CD4-positive, alpha-beta T cell treated with Interleukin-10 for 1 hour (primary cell): ENCODE measurements at regions not wholly inside any gene's neighbourhood (a gene's known extent, or its start where the extent isn't known, plus 50 kb on each side); places are given as distances from the start of the nearest gene placed in this dataset.
"Not testable (repeated sequence)": the region's sequence is repeated elsewhere in the genome, so short reads cannot be mapped to it uniquely, and the experiment has no call there.

Experiments used
- DNase-seq: peaks from one replicate; pipeline ENCODE4 v3.0.0-alpha.2; 2020

DNA sequence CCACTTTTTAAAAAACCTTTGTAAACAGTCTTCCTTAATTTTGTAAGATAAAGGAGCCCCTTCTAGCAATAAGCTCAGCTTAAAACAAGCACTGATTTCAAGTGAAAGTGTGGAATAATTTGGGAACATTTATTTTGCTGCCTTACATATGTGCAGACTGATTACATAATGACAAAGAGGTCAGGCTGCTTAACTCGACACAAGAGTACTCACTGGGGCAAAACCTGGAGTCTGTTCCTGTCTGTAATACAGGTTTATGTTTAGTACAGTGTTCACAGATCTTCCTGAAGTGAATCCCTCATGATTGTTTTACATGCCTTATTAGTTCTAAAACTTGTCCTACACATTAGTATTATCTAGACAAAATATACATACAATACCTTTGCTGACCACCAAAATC lies 609.8 kb downstream of the LMO7 start:
- DNase-seq = no peak

DNA sequence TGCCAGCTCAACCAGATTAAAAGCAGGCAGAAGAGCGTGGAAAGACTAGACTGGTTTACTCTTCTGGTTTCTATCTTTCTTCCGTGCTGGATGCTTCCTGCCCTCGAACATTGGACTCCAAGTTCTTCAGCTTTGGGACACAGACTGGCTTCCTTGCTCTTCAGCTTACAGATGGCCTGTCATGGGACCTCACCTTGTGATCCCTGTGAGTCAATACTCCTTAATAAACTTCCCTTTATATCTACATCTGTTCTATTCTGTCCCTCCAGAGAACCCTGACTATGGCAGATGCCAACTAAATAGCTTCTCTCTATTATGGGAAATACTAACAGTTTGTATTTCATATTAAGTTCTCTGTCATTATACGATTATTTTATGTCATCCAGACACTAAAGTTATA lies 609.1 kb downstream of the LMO7 start:
- no peak for DNase-seq

DNA sequence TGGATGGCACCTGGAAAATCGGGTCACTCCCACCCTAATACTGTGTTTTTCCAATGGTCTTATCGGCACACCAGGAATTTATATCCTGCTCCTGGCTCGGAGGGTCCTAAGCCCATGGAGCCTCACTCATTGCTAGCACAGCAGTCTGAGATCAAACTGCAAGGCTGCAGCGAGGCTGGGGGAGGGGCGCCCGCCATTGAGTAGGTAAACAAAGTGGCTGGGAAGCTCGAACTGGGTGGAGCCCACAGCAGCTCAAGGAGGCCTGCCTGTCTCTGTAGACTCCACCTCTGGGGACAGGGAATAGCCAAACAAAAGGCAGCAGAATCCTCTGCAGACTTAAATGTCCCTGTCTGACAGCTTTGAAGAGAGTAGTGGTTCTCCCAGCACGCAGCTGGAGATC lies 607.0 kb downstream of the LMO7 start:
- not testable (repeated sequence) for DNase-seq

DNA sequence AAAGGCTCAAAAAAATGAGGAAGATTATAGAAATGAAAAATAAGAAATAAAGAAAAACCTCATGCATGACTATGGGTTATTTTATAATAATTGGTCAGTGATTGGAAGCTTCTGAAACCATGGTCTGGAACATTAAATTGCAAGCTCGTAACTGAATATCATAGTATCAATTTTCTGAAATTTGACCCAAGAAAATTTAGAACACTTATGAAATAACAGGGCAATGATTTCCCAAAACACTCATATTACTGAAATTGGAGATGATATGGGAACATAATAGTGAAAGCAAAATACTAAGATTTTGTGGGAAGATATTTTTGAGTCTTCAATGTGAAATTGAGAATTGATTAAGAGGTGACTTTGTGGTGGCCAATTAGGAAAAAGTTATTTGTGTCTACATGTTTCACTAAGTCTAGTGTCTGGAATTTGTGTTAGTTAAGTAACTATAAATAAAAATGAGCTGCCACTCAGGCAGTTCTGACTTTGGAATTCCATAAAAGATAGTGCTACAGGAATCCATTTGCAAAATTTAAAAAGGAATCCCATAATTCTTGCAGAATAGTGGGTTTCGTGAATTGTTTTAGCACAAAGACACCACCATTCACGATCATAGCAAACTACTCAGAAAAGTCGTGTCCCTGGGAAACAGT lies 603.0 kb downstream of the LMO7 start:
- no peak for DNase-seq

DNA sequence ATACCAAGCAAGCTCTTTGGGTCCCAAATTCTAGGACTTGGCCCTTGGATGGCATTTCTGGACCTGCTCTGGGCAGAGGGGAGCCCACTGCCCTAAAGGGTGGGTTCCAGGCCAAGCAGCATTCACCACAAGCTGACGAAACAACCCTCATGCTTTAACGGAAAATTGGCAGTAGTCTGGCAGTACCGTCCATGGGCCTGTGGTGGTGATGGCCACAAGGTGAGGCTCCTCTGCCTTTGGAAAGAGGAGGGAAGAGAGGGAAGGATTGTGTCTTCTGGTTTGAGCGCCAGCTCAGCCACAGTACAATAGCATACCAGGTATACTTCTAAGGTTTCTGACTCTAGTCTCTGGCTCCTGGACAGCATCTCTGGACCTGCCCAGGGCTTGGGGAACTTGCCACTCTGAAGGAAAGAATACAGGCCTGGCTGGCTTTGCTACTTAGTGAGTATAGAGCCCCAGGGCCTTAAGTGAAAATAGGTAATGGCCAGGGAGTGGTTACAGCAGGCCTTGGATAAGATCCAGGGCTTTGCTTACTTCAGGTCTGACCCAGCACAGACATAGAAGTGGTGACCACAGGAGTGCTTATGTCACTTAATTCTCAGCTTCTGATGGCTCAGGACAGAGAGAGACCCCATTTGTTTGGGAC lies 595.5 kb downstream of the LMO7 start:
- no peak for DNase-seq

DNA sequence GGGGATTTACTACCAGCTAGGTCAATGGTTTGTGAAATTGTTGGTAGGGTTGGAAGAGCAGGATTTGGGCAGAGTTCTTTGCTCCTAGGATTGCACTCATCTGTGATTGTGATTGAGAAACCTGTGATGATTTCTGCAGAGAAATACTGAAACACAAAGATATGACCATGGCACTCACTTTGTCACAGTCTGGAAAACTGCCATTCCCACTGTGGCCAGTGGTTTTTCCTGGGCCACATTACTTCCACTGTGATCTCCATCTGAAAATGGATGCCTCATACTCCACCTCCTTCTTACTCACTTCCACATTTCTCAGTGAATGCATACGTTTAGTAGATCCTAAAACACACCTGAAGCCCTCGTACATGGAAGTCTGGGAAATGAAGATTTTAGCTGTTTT lies 593.2 kb downstream of the LMO7 start:
- DNase-seq = no peak

DNA sequence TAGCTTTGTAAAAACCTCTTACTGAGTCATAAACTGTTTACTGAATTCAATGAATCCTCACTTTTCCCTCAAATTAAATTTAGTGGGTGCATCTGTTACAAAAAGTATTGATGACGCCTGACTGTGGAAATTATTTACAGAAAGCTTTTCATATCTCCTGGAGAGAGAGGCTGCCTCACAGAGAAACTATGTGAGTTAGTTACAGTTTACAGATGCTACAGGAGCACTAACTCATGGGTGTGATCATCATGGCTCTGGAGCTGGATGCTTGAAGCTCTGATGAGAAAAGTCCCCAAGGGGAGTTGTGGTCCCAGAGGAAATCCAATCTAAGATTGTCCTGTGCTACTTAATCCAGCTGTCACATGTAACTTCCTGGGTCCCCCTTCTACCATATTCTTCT lies 590.8 kb downstream of the LMO7 start:
- DNase-seq = no peak

DNA sequence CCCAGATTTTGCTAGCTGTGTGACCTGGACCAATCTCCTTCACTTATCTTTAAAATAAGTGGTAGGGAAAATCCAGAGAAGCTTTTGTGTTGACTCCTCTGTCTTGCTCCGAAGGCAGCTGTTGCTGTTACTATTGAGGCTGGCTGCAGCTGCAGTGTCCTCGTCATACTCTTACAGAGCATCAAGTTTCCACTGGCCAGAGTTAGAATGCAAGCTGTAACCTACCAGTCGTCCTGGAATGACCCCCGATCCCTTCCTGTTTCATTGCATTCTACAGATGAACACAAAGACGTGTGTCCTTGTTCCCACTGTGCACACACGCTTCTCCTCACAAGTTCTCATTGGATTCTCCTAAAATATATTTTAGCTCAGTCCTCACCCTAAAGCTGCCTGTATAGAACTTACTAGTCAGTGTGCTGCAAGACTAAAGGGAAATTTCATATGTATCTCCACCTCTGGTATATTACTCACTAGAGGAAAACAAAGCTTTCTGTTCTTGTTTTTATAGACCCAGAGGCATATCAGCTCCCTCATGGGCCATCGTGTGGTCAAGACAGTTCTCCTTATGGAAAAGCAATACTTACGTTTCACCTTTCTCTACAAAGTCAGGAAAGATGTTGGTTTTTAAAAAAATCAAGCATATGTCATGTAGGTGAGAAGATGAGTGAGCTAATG lies 589.8 kb downstream of the LMO7 start:
- no peak for DNase-seq

DNA sequence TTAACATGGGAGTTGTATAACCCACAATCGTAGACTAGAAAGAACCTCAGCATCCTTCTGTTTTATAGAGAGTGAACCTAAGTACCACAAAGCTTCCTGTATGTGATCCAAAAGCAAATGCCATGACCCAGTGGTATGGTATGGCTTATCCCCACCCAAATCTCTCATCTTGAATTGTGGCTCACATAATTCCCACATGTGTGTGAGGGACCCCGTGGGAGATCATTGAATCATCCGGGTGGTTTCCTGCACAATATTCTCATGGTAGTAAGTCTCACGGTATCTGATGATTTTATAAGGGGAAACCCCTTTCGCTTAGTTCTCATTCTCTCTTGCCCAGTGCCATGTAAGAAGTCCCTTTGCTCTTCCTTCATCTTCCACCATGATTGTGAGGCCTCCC lies 587.9 kb downstream of the LMO7 start:
- DNase-seq = no peak

DNA sequence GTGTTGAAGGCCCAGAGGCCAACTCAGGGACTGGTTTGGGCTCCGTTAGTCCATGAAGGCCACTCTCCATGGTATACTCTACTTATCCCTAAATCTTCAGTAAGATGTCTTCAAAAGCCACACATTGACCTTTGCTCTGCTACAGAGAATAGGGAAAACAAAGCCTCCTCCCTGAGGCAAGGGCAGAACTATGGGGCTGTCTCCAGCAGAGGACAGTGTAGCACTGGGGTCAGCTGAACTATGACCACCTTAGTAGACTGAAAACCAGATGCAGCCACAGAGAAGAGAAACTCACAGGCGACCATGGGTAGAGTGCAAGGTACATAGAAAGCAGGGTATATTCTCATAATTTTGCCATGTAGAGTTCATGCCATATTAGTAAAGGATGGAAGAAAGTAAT lies 587.4 kb downstream of the LMO7 start:
- no peak for DNase-seq

DNA sequence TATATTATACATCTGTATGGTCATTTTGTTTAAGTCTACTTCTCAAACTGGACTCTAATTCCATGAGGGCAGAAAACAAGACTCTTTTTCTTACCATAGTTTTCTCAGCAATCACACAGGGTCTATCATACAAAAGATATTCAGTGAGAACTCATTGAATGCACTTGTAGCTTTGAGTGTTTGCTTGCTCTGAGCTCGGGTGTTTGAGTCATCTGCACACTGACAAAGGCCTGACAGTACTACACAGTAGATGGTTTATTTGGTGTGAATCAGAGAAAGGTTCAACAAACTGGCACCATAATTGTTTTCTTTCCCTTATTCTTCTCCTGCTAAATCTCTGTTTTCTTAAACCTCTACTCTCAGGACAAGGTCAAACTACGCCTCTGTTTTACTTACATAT lies 586.4 kb downstream of the LMO7 start:
- DNase-seq = no peak

DNA sequence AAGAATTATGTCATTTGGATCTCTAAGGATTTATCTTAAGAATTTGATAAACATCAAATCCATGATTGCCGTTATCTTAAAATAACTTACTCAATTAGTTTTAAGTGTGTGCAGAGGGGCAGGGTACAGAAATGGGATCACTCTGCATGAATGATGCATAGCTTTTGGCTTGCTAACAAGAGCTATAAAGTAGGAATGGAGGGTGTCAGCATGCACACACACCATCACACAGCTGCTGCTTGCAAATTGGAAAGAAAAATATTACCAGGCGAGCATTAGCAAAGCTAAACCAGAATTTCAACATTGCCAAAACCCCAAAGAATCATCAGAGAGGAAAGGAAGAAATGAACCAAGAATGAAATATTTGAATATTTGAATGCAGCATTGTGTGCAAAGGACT lies 580.6 kb downstream of the LMO7 start:
- no peak for DNase-seq

DNA sequence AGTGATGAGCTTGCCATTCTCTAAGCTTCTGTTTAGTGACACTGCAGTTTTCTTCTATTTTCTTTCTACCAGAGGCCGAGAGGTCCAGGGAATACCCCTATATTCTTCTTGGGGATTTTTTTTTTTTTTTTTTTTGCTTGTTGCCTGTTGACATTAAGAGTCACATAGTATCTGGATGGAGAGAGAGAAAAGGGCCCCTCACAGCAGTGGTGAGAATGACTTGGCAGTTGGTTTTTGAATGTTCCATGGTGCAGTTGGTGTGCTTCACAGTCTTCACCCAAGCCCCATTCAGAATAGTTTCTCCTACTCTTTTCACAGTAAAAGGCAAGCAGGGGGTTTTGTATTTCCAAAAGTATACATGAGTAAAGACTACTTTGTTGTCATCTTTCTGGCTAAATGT lies 577.9 kb downstream of the LMO7 start:
- no peak for DNase-seq

DNA sequence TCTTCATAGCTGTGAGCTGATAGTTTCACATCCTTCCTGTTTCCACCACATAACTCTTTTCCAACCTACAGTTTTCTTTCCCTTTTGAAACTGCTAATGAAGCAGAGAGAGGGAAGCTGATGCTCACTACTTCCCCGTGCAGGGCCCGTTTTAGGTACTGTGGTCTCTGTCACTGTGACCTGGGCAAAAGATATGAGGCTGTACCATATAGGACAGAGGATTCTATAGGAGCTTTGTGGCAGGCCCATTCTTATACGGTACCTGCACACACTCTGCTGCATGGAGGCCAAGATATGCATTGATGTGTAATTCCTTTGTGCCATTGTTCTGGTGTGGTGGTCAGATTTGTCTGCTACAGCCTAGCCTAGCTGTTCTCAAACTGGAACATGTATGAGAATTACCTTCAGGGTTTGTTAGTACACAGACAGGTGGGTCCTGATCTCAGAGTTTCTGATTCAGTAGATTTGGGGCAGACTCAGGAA lies 577.3 kb downstream of the LMO7 start:
- DNase-seq = no peak

DNA sequence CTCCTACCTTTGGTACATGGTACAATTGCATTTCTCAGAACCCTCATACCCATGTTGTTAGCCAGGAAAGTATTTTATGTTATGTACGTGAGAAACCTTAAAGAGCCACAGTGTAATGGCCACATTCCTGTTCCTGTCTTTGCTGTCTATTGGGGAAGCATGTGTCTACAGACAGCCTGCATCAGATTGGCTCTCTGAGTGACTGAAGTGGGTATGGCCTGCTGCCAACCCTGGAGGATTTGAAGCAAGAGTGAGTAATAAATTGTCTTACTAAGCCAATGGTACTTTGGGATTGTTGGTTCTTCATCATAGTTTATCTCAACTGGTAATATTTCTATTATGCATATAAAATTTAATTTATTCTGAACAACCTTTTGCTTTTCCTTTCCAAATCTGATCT lies 574.1 kb downstream of the LMO7 start:
- no peak for DNase-seq

DNA sequence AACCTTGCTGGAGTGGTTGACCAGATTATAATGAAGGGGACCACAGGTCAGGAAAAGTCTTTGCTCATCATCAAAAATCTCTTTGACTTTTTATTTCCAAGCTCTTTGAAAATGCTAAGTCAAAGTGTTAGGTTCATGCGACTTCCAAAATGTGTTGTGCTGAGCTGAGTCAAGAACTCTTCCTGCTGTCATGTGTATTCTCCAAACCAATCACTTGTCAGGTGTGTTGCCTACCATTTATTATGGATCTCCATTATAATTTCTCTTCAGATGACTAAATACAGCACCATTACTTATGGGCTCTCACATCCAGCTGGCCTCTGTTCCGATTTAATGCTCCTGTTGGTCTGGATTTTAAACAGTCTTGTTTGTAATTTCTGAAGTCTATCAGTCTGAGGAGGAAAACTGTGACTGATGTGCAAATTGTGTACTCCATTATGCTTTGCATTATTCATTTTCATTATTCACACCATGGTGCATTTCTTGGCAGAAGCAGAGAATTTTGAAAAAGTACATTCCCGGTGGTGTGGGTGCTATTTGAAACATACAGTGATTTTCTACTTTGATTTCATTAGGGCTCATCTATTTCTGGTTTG lies 562.5 kb downstream of the LMO7 start:
- no peak for DNase-seq

DNA sequence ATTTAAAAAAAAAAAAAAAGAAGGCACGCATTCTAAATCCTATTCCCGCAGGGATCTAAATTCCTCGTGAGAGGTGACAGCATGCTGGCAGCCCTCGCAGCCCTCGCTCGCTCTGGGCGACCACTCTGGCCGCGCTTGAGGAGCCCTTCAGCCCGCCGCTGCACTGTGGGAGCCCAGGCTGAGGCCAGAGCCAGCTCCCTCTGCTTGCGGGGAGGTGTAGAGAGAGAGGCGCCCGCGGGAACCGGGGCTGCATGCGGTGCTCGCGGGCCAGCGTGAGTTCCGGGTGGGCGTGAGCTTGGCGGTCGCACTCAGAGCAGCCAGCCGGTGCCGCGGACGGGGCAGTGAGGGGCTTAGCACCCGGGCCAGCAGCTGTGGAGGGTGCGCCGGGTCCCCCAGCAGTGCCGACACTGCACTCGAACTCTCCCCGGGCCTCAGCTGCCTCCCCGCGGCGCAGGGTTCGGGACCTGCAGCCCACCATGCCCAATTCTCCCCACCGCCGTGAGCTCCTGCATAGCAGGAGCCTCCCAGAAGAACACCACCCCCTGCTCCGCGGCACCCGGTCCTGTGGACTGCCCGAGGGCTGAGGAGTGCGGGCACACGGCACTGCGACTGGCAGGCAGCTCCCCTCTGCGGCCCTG lies 553.9 kb downstream of the LMO7 start:
- DNase-seq = no peak

DNA sequence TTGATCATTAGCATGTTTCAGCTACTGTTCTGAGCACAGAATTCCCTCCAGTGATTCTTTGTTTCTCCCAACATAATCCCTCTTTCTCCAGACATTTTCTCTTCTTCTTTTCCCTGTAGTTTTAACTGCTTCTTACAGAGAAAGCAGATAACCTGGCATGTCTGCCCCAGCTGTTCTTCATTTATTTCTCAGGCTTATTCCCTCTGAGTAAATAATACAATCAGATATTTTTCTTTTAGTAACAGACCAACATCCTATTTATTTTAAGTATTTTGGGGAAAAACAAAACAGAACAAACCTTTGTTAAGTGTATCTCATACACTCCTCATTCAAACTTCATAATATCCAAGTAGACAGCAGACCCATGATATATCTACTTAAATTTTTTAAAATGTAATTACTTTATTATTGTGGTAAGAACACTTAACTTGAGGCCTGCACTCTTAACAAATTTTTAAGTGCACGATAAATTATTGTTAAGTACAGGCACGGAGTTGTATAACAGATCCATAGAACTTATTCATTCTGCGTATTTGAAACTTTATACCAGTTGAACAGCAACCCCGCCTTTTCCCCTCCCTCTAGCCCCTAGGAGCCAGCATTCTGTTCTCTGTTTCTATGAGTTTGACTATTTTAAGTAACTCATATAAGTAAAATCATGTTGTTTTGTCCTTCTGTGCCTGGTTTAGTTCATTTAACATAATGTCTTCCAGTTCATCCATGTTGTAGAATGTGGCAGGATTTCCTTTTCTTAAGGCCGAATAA lies 540.0 kb downstream of the LMO7 start:
- DNase-seq = no peak

DNA sequence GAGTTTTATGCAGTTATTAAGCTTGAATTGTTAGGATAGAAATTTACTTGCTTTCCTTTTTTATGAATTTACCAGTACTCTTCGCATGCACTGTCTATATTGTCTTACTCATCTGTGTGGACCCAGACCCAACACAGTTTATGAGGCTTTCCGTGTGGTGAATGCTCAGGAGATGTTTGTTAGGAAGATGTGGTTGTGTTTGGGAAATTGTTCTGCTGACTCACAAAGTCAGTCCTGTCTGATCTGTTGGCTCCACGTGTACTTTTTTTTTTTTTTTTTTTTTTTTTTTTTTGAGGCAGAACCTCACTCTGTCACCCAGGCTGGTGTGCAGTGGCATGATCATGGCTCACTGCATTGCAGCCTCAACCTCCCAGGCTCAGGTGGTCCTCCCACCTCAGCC lies 532.5 kb downstream of the LMO7 start:
- no peak for DNase-seq

DNA sequence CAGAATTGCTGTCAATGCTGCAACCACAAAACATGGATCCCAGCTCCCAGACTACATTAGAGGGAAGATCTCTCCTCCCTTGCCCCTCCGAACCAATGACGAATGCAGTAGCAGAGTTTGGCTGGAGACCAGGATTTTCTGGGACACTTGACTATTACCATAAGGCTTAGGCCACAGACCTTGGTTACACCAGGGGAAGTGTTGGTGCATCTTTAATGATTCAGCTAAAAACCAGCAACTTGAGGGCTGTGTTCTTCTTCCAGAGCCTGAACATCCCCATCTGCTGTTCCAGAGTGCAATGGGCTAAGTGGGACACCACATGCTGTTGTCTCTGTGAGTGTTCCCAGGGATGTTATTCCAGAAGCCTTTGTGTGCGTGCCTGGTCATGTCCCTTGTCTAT lies 528.2 kb downstream of the LMO7 start:
- no peak for DNase-seq

DNA sequence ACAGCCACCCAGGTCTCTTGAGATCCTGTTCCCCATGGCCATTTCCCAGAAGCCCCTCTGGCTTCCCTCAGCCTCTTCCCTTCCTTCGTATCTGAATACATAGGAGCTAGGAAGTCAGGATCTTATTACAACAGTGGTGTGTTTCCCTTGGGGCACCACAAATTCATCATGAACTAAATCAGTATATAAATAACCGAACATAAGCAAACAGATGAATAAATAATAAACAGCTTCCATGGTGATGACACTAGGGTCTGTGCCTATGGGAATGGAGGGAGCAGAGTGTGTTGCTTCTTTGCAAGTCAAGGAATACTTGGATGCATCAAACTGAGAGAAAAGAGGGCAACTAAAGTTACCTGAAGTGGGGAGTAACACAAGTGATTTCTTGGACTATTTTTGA lies 527.6 kb downstream of the LMO7 start:
- no peak for DNase-seq
